Panc1 (cell line): ENCODE measurements at regions not wholly inside any gene's neighbourhood (a gene's known extent, or its start where the extent isn't known, plus 50 kb on each side); places are given as distances from the start of the nearest gene placed in this dataset.

Experiments
- POLR2AphosphoS5 ChIP-seq: IDR thresholded peaks from 2 replicates; pipeline ENCODE4 v1.6.1; 2012; ENCODE audit warnings: mild to moderate bottlenecking, low read depth, low read length, moderate library complexity
- TCF7L2 ChIP-seq: IDR thresholded peaks from 2 replicates; pipeline ENCODE4 v1.6.1; 2011; ENCODE audit warnings: mild to moderate bottlenecking, low read depth, low read length, inconsistent platforms
- TF ChIP-seq, protein P1 (sequence below): fragments of 450-650 bp; IDR thresholded peaks from 2 replicates; pipeline ENCODE4 v1.5.1; 2017; ENCODE audit warnings: mild to moderate bottlenecking
- TF ChIP-seq, protein P2 (sequence below), 2 experiments: IDR thresholded peaks; 2 replicates each; pipeline ENCODE4 v1.6.1; 2011 to 2012; ENCODE audit warnings: low read depth in 2 of 2, control low read depth in 1 of 2, low read length in 1 of 2, mild to moderate bottlenecking in 1 of 2, moderate library complexity in 1 of 2; ENCODE audit not compliant: insufficient read depth in 1 of 2

DNA sequence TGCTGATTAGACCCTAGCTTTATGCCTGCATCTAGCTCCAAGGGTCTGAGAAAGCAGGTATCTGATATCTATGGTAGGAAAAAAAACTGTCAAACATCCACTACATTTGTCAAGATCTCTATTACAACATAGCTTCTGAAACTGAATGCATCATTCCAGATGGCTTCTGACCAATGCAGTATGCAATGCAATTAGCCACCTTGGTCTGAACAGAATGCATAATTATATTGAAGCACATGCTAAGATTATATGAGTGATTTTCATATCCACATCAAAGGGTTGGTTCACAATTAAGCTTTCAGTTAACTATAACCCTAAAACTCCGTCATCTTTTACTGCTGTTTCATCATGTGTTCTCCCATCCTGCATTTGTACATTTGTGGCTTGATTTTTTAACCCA lies 271.4 kb downstream of the POLR1F start:
- TF ChIP-seq, protein P1, sequence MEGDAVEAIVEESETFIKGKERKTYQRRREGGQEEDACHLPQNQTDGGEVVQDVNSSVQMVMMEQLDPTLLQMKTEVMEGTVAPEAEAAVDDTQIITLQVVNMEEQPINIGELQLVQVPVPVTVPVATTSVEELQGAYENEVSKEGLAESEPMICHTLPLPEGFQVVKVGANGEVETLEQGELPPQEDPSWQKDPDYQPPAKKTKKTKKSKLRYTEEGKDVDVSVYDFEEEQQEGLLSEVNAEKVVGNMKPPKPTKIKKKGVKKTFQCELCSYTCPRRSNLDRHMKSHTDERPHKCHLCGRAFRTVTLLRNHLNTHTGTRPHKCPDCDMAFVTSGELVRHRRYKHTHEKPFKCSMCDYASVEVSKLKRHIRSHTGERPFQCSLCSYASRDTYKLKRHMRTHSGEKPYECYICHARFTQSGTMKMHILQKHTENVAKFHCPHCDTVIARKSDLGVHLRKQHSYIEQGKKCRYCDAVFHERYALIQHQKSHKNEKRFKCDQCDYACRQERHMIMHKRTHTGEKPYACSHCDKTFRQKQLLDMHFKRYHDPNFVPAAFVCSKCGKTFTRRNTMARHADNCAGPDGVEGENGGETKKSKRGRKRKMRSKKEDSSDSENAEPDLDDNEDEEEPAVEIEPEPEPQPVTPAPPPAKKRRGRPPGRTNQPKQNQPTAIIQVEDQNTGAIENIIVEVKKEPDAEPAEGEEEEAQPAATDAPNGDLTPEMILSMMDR = no peak
- no peak for TF ChIP-seq POLR2AphosphoS5
- TF ChIP-seq, protein P2, sequence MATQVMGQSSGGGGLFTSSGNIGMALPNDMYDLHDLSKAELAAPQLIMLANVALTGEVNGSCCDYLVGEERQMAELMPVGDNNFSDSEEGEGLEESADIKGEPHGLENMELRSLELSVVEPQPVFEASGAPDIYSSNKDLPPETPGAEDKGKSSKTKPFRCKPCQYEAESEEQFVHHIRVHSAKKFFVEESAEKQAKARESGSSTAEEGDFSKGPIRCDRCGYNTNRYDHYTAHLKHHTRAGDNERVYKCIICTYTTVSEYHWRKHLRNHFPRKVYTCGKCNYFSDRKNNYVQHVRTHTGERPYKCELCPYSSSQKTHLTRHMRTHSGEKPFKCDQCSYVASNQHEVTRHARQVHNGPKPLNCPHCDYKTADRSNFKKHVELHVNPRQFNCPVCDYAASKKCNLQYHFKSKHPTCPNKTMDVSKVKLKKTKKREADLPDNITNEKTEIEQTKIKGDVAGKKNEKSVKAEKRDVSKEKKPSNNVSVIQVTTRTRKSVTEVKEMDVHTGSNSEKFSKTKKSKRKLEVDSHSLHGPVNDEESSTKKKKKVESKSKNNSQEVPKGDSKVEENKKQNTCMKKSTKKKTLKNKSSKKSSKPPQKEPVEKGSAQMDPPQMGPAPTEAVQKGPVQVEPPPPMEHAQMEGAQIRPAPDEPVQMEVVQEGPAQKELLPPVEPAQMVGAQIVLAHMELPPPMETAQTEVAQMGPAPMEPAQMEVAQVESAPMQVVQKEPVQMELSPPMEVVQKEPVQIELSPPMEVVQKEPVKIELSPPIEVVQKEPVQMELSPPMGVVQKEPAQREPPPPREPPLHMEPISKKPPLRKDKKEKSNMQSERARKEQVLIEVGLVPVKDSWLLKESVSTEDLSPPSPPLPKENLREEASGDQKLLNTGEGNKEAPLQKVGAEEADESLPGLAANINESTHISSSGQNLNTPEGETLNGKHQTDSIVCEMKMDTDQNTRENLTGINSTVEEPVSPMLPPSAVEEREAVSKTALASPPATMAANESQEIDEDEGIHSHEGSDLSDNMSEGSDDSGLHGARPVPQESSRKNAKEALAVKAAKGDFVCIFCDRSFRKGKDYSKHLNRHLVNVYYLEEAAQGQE (IDR thresholded peaks at IDR 0.05; ENCODE audit: insufficient read depth in 1 of 2, low read depth in 2 of 2, low read length in 1 of 2) = no peak
- no peak for TF ChIP-seq TCF7L2
